ENCODE measurements at regions not wholly inside any gene's neighbourhood (a gene's known extent, or its start where the extent isn't known, plus 50 kb on each side); places are given as distances from the start of the nearest gene placed in this dataset.

DNA sequence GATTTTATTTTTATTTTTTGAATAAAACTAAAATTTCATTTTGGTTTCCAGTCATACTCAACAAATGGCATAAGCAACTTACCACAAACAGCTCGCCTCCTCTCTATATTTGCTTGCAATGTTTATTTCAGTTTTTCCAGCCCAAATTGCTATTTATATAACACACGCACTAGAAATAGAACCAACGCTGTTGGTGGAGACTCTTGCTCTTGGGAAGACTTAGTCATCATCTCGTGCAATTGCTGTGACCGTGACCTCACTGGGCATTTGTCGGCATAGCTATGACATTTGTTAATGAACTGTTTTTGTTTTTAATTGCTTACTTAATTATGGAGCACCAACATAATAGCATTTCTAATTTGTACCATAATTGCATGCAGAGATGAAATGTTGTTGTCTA is 153.1 kb upstream of the OTX2 start:
- DNase-seq (ENCODE audit: low read depth), result no peak
- H3K4me3 ChIP-seq (ENCODE audit: low read depth, low read length), result no peak overlapping the region
- TF ChIP-seq, protein P1, sequence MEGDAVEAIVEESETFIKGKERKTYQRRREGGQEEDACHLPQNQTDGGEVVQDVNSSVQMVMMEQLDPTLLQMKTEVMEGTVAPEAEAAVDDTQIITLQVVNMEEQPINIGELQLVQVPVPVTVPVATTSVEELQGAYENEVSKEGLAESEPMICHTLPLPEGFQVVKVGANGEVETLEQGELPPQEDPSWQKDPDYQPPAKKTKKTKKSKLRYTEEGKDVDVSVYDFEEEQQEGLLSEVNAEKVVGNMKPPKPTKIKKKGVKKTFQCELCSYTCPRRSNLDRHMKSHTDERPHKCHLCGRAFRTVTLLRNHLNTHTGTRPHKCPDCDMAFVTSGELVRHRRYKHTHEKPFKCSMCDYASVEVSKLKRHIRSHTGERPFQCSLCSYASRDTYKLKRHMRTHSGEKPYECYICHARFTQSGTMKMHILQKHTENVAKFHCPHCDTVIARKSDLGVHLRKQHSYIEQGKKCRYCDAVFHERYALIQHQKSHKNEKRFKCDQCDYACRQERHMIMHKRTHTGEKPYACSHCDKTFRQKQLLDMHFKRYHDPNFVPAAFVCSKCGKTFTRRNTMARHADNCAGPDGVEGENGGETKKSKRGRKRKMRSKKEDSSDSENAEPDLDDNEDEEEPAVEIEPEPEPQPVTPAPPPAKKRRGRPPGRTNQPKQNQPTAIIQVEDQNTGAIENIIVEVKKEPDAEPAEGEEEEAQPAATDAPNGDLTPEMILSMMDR (IDR thresholded peaks at IDR 0.05; ENCODE audit: low read depth, low read length), result no peak
- TF ChIP-seq MAX (IDR thresholded peaks at IDR 0.05; ENCODE audit: low read depth, low read length), result no peak
- no peak for TF ChIP-seq MYC (IDR thresholded peaks at IDR 0.05; ENCODE audit: low read depth, low read length)
- no peak for TF ChIP-seq POLR2A (IDR thresholded peaks at IDR 0.05; ENCODE audit: extremely low read depth, insufficient read length)

- no peak overlapping the region for H3K4me3 ChIP-seq (ENCODE audit: low read depth, low read length)
- TF ChIP-seq POLR2A (IDR thresholded peaks at IDR 0.05; ENCODE audit: extremely low read depth, insufficient read length) (no peak), MAX (IDR thresholded peaks at IDR 0.05; ENCODE audit: low read depth, low read length) (no peak), MYC (IDR thresholded peaks at IDR 0.05; ENCODE audit: low read depth, low read length) (no peak)
- TF ChIP-seq, protein P1 (IDR thresholded peaks at IDR 0.05; ENCODE audit: low read depth, low read length), result no peak
- DNase-seq (ENCODE audit: low read depth), result no peak
These were observed 152.3 kb upstream of the OTX2 start for GRCh38 chr14:56962444-56963080.

DNA sequence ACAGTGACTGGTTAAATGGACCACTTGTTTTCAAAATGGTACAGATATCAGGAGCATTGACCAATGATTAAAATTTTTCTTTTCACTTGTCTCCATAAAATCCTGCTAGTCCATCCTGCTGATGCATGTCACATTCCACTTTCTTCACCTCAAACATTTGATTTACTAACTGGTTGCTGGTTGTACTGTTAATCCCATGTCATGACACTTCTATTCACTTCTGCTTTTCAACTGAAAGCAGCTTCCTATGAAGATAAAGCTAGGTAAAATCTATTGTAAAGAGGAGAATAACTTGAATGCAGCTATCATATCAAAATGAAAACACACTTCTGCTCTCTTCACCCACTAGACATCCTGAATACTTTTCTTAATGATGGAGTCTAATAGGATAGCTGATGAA is 149.6 kb upstream of the OTX2 start:
- DNase-seq (ENCODE audit: low read depth), result no peak
- no peak overlapping the region for H3K4me3 ChIP-seq (ENCODE audit: low read depth, low read length)
- TF ChIP-seq MYC (IDR thresholded peaks at IDR 0.05; ENCODE audit: low read depth, low read length) (no peak), MAX (IDR thresholded peaks at IDR 0.05; ENCODE audit: low read depth, low read length) (no peak), POLR2A (IDR thresholded peaks at IDR 0.05; ENCODE audit: extremely low read depth, insufficient read length) (no peak)
- TF ChIP-seq, protein P1 (IDR thresholded peaks at IDR 0.05; ENCODE audit: low read depth, low read length), result no peak

- no peak overlapping the region for H3K4me3 ChIP-seq (ENCODE audit: low read depth, low read length)
- no peak for DNase-seq (ENCODE audit: low read depth)
- no peak for TF ChIP-seq MYC (IDR thresholded peaks at IDR 0.05; ENCODE audit: low read depth, low read length)
- TF ChIP-seq POLR2A (IDR thresholded peaks at IDR 0.05; ENCODE audit: extremely low read depth, insufficient read length), result no peak
- TF ChIP-seq MAX (IDR thresholded peaks at IDR 0.05; ENCODE audit: low read depth, low read length), result no peak
- TF ChIP-seq, protein P1 (IDR thresholded peaks at IDR 0.05; ENCODE audit: low read depth, low read length), result no peak
These were observed 148.8 kb upstream of the OTX2 start for GRCh38 chr14:56959121-56959520.

- no peak for TF ChIP-seq MAX (IDR thresholded peaks at IDR 0.05; ENCODE audit: low read depth, low read length)
- TF ChIP-seq, protein P1 (IDR thresholded peaks at IDR 0.05; ENCODE audit: low read depth, low read length), result no peak
- no peak for TF ChIP-seq POLR2A (IDR thresholded peaks at IDR 0.05; ENCODE audit: extremely low read depth, insufficient read length)
- TF ChIP-seq MYC (IDR thresholded peaks at IDR 0.05; ENCODE audit: low read depth, low read length), result no peak
- no peak for DNase-seq (ENCODE audit: low read depth)
These were observed 145.9 kb upstream of the OTX2 start for GRCh38 chr14:56956182-56956581.

More at GRCh38 chr14:56956182-56956581, 145.9 kb upstream of the OTX2 start:
- H3K4me3 ChIP-seq (ENCODE audit: low read depth, low read length), result no peak overlapping the region
